GM12872 (cell line): ENCODE measurements at regions not wholly inside any gene's neighbourhood (a gene's known extent, or its start where the extent isn't known, plus 50 kb on each side); places are given as distances from the start of the nearest gene placed in this dataset.

Source experiments
- TF ChIP-seq, protein P1 (sequence below): IDR thresholded peaks from 3 replicates; pipeline ENCODE4 v1.5.1; 2011; ENCODE audit warnings: low read depth, mild to moderate bottlenecking, low read length, moderate library complexity; ENCODE audit not compliant: insufficient read depth

DNA sequence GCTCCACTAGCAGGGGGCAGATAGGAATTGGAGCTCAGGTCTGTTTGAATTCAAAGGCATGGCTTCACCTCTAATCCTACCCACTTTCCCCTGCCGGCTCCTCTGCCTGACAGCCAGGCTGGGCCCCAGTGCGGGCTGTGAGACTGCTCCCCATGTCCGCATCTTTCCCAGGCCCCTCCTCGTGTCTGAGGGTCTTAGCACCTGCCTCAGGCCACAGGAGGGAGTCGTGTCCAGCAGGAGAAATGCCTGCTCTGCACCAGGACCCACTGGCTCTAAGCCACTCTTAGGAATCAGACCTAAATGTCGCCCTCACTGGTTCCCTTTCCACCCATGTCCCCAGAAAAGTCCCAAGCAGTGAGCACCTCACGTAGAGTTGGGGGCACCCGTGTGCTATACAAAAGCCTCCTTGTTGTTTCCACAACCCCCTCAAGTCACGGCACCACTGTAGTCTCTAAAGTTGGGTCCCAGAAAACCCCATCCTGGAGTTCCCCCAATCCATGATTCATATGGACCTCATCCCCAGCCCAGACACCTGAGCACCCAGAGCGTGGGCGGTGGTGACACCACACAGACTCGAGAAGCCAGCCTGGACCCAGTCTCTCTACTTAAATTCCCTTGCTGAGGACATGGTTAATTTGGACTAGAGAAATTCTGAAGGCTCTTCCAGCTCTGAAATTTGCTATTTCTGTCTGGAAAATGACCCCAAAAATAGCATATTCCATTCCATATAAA lies 466.4 kb upstream of the ZMIZ1 start:
- TF ChIP-seq, protein P1, sequence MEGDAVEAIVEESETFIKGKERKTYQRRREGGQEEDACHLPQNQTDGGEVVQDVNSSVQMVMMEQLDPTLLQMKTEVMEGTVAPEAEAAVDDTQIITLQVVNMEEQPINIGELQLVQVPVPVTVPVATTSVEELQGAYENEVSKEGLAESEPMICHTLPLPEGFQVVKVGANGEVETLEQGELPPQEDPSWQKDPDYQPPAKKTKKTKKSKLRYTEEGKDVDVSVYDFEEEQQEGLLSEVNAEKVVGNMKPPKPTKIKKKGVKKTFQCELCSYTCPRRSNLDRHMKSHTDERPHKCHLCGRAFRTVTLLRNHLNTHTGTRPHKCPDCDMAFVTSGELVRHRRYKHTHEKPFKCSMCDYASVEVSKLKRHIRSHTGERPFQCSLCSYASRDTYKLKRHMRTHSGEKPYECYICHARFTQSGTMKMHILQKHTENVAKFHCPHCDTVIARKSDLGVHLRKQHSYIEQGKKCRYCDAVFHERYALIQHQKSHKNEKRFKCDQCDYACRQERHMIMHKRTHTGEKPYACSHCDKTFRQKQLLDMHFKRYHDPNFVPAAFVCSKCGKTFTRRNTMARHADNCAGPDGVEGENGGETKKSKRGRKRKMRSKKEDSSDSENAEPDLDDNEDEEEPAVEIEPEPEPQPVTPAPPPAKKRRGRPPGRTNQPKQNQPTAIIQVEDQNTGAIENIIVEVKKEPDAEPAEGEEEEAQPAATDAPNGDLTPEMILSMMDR = no peak

DNA sequence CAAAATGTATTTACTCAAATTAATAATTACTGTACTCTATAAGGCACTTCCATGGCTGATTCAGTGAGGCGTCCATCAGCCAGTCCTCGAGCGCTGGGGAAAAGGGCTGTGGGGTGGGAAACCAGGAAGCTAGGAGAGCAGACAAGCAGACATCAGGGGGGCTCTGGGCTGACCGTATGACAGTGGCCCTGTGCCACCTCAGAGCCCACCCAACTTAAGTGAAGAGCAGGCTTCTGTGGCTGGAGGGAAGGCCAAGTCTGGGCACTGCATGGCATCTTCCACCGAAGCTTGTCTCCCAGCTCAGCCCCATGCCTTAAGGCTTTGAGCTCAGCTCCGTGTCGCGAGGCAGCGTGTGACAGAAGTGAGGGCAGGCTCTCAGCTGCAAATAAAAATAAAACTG lies 464.5 kb upstream of the ZMIZ1 start:
- TF ChIP-seq, protein P1 = no peak

DNA sequence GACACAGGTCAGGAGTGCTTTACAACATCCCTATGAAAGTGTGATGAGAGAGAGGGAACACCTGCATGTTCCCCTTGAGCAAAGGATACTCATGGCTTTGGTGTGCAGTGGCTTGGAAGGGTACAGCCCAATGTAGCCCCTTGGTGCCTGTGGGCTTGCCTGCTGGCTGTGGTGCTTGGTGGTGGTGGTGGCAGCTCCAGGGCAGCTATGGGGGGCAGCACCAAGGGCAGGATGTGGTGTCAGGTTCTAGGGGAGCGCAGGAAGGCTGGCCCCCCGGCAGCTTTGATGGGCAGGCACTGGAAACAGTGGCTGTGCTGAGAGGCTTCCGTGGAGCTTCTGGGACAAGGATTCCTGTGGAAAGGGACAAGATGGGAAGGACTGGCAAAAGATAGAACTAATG lies 464.0 kb upstream of the ZMIZ1 start:
- TF ChIP-seq, protein P1 = no peak

DNA sequence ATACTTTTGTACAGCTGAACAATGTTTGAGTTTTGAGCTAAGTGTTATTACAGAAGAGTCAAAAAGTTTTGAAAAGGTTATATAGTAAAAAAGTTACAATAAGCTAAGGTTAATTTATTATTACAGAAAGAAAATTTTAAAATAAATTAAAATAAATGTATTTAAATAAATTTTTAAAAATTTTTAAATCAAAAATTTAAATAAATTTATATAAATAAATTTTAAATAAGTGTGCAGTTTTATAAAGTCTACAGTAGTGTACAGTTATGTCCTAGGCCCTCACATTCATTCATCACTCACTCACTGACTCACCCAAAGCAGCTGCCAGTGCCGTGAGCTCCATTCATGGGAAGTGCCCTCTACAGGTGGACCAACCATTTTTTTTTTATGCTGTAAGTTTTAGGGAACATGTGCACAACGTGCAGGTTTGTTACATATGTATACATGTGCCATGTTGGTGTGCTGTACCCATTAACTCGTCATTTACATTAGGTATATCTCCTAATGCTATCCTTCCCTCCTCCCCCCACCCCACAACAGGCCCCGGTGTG lies 462.9 kb upstream of the ZMIZ1 start:
- TF ChIP-seq, protein P1 = no peak

DNA sequence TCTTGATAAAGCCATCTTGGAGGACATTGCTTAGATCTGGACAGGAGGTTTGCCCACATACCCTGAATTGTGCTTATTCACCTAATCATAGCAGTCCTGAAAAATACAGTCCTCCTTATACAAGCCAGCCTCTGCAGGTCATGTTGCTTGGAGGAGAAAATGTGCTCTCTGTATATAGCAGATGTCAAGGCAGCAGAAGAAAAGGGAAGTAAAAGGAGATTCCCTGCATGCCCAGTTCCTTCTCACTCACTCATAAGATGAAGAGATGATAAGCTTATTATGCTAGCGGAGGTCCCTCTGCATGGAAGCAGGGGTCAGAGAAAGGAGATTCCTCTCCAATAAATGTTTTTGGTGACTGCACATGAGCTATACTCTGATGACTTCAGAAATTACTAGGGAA lies 458.8 kb upstream of the ZMIZ1 start:
- TF ChIP-seq, protein P1 = no peak

DNA sequence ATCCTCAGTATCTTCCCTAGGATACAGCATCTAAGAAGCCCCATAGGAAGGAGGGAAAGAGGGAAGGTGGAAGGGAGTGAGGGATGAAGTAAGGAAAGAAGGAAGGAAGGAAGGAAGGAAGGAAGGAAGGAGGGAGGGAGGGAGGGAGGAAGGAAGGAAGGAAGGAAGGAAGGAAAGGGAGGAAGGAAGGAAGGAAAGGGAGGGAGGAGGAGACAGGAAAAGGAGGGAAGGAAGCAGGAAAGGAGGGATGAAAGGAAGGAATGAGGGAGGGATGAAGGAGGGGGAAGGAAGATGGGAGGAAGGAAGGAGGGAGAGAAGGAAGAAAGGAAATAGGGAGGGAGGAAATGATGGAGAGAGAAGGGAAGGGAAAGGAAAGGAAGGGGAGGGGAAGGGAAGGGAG lies 455.6 kb upstream of the ZMIZ1 start:
- TF ChIP-seq, protein P1 = no peak

DNA sequence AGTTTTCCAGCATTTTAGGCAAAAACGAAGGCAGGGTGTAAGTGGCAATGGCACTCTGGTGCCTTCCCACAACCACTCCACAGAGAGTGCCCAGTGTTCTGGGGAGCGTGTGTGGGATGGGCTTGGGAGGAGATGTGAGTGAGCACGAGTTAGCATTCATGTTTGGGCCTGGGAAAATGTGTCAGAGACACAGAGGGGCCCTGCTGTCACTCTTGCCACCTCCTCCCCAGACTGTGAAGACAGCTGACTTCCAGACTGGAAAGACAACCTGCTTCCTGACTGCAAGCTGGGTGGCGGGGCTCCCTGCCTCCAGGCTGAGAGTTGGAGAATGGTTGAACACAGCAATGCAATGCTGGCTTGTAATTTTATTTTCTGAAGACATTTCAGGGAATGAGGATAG lies 454.5 kb upstream of the ZMIZ1 start:
- TF ChIP-seq, protein P1 = no peak

DNA sequence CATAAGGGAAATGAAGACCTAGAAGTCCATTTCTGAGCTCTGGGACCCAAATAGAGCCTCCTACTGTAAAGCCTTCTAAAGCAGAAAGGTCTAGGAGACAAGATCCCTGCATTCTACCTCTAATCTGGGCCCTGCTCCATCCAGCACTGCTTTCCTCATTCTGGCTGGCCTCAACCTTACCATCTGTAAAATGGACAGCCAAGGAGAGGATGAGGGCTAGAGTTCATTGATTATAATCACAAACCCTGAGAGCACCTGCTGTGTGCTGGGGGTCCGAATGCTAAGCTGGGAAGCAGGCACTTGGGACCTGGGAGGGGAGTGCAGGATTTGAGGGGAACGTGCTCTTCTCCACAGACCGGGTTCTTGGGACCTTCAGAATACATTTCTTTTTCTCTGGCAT lies 454.0 kb upstream of the ZMIZ1 start:
- TF ChIP-seq, protein P1 = no peak
